ENCODE measurements at regions not wholly inside any gene's neighbourhood (a gene's known extent, or its start where the extent isn't known, plus 50 kb on each side); places are given as distances from the start of the nearest gene placed in this dataset.

DNA sequence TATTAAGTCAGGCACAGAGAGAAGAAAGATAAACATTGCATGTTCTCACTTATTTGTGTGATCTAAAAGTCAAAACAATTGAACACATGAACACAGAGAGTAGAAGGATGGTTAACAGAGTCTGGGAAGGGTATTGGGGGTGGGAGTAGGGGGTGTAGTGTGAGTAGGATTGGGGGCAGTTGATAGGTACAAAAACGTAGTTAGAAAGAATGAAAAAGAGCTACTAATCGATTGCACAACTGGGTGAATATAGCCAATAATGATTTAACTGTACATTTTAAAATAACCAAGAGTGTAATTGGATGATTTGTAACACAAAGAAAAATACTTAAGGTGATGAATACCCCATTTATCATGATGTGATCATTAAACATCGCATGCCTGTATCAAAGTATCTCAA, 333.3 kb downstream of the HAO1 start:
- TF ChIP-seq, protein P1, sequence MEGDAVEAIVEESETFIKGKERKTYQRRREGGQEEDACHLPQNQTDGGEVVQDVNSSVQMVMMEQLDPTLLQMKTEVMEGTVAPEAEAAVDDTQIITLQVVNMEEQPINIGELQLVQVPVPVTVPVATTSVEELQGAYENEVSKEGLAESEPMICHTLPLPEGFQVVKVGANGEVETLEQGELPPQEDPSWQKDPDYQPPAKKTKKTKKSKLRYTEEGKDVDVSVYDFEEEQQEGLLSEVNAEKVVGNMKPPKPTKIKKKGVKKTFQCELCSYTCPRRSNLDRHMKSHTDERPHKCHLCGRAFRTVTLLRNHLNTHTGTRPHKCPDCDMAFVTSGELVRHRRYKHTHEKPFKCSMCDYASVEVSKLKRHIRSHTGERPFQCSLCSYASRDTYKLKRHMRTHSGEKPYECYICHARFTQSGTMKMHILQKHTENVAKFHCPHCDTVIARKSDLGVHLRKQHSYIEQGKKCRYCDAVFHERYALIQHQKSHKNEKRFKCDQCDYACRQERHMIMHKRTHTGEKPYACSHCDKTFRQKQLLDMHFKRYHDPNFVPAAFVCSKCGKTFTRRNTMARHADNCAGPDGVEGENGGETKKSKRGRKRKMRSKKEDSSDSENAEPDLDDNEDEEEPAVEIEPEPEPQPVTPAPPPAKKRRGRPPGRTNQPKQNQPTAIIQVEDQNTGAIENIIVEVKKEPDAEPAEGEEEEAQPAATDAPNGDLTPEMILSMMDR (conservative IDR thresholded peaks at IDR 0.05), result no peak
- TF ChIP-seq ZFX (IDR thresholded peaks at IDR 0.05), result no peak
